ENCODE measurements at regions not wholly inside any gene's neighbourhood (a gene's known extent, or its start where the extent isn't known, plus 50 kb on each side); places are given as distances from the start of the nearest gene placed in this dataset.

- TF ChIP-seq EZH2 (IDR thresholded peaks at IDR 0.05; ENCODE audit: borderline replicate concordance, low read depth, low read length, poor library complexity, severe bottlenecking) (no peak), CTCF (conservative IDR thresholded peaks at IDR 0.05; ENCODE audit: low read depth, low read length) (no peak)
Measured at GRCh38 chr9:13915131-13915530, 398.8 kb downstream of the NFIB start.

Measured in A673 (cell line).